T-helper 1 cell treated with Interleukin-12 subunit alpha and Interleukin-12 subunit beta and Interleukin-4 antibody, amounts not matched to agents 30 μg/mL and 1 μg/mL, for 36 hours (primary cell): ENCODE measurements at regions not wholly inside any gene's neighbourhood (a gene's known extent, or its start where the extent isn't known, plus 50 kb on each side); places are given as distances from the start of the nearest gene placed in this dataset.

Experiments used
- H3K27ac Mint-ChIP-seq: one replicate; pipeline ENCODE4 v1.8.0; 2021; ENCODE audit warnings: mild to moderate bottlenecking, mixed read lengths
- H3K27me3 Mint-ChIP-seq: one replicate; pipeline ENCODE4 v1.8.0; 2021; ENCODE audit warnings: low read depth, mixed read lengths
- H3K36me3 Mint-ChIP-seq: one replicate; pipeline ENCODE4 v1.8.0; 2021; ENCODE audit warnings: low read depth, mixed read lengths
- H3K4me1 Mint-ChIP-seq: one replicate; pipeline ENCODE4 v1.8.0; 2021; ENCODE audit warnings: low read depth, mixed read lengths
- H3K4me3 Mint-ChIP-seq: one replicate; pipeline ENCODE4 v1.8.0; 2021; ENCODE audit warnings: mild to moderate bottlenecking, moderate library complexity, mixed read lengths
- H3K9me3 Mint-ChIP-seq: one replicate; pipeline ENCODE4 v1.8.0; 2021; ENCODE audit warnings: mixed read lengths

GRCh38 chr5:8805653-8806052, 740.2 kb downstream of the SEMA5A start:
- Mint-ChIP-seq H3K36me3 (no peaks in the 10 kb centered on the region), H3K27ac (no peak overlapping the region), H3K27me3 (no peaks in the 10 kb centered on the region), H3K9me3 (peaks cover 32% of the 10 kb centered on the region), H3K4me3 (no peak overlapping the region), H3K4me1 (no peaks in the 10 kb centered on the region)

- H3K27ac Mint-ChIP-seq: no peak overlapping the region
- H3K27me3 Mint-ChIP-seq: no peaks in the 10 kb centered on the region
- H3K4me1 Mint-ChIP-seq: no peaks in the 10 kb centered on the region
- no peaks in the 10 kb centered on the region for H3K36me3 Mint-ChIP-seq
- peaks cover 40% of the 10 kb centered on the region for H3K9me3 Mint-ChIP-seq
- H3K4me3 Mint-ChIP-seq: no peak overlapping the region
Observed at GRCh38 chr5:8807636-8808035, 738.2 kb downstream of the SEMA5A start.

- Mint-ChIP-seq H3K4me3 (no peak overlapping the region), H3K4me1 (no peaks in the 10 kb centered on the region), H3K36me3 (no peaks in the 10 kb centered on the region), H3K27me3 (no peaks in the 10 kb centered on the region), H3K9me3 (peaks cover 31% of the 10 kb centered on the region), H3K27ac (no peak overlapping the region)
Observed at GRCh38 chr5:8811581-8811980, 734.3 kb downstream of the SEMA5A start.

- H3K4me1 Mint-ChIP-seq: no peaks in the 10 kb centered on the region
- H3K4me3 Mint-ChIP-seq: no peak overlapping the region
- H3K27me3 Mint-ChIP-seq: no peaks in the 10 kb centered on the region
- H3K36me3 Mint-ChIP-seq: no peaks in the 10 kb centered on the region
- no peak overlapping the region for H3K27ac Mint-ChIP-seq
- peaks cover 28% of the 10 kb centered on the region for H3K9me3 Mint-ChIP-seq
Observed at GRCh38 chr5:8813180-8813579, 732.7 kb downstream of the SEMA5A start.

DNA sequence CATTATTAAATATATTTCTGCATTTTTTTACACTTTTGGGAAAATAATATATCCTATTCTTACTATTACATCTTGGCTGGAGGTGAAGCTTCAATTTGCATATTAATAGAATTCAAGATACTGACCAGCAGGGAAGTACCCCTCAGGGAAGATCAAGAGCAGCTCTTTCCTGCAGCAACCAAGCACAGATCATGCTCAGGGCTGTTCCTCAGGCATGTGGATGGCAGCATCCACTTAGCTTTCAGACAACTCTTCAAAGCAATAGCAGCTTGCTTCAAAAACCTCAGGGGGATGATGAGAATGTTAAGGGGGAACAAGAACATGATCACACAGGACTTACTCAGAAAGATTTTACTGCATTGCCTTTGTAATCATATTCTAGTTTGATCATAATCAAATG, 731.8 kb downstream of the SEMA5A start:
- no peak overlapping the region for H3K27ac Mint-ChIP-seq
- peaks cover 28% of the 10 kb centered on the region for H3K9me3 Mint-ChIP-seq
- no peaks in the 10 kb centered on the region for H3K27me3 Mint-ChIP-seq
- H3K4me1 Mint-ChIP-seq: no peaks in the 10 kb centered on the region
- H3K4me3 Mint-ChIP-seq: no peak overlapping the region
- no peaks in the 10 kb centered on the region for H3K36me3 Mint-ChIP-seq

GRCh38 chr5:8824371-8824770, 721.5 kb downstream of the SEMA5A start:
- no peak overlapping the region for H3K4me3 Mint-ChIP-seq
- H3K36me3 Mint-ChIP-seq: no peaks in the 10 kb centered on the region
- no peak overlapping the region for H3K27ac Mint-ChIP-seq
- peaks cover 9% of the 10 kb centered on the region for H3K9me3 Mint-ChIP-seq
- H3K4me1 Mint-ChIP-seq: no peaks in the 10 kb centered on the region
- H3K27me3 Mint-ChIP-seq: no peaks in the 10 kb centered on the region

DNA sequence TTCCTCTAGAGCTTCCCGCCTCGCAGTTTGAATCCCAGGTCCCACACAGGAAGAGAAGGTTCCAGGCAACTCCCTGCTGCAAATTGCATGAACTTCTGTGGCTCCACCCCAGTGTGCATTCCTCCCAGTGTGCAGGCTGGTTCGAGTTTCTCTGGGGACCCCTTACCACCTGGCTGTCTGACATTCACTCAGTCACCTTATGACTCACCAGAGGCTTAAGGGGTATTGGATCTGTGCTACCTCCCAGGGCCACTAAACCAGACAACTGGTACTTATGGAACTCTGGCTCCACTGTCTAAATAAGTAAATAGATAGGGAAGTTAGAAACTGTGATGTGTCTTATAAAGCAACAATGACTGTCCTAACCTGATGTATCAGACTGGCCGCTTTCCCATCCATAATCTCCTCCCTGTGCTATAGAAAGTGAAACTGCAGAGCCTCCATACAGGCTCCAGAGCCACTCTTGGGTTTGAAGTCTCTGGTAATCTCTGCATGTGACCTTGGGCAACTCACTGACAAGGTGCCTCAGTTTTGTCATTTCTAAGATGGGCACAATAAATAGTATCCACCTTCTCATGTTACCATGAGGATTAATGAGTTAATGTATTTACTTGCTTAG, 720.6 kb downstream of the SEMA5A start:
- Mint-ChIP-seq H3K4me1 (no peaks in the 10 kb centered on the region), H3K27me3 (no peaks in the 10 kb centered on the region), H3K9me3 (peaks cover 10% of the 10 kb centered on the region), H3K4me3 (no peak overlapping the region), H3K27ac (no peak overlapping the region), H3K36me3 (no peaks in the 10 kb centered on the region)

GRCh38 chr5:8826508-8826907, 719.4 kb downstream of the SEMA5A start:
- Mint-ChIP-seq H3K4me1 (no peaks in the 10 kb centered on the region), H3K4me3 (no peak overlapping the region), H3K9me3 (peaks cover 16% of the 10 kb centered on the region), H3K36me3 (no peaks in the 10 kb centered on the region), H3K27ac (no peak overlapping the region), H3K27me3 (no peaks in the 10 kb centered on the region)

GRCh38 chr5:8827696-8828095, 718.2 kb downstream of the SEMA5A start:
- H3K27ac Mint-ChIP-seq: no peak overlapping the region
- H3K9me3 Mint-ChIP-seq: peaks cover 13% of the 10 kb centered on the region
- H3K27me3 Mint-ChIP-seq: no peaks in the 10 kb centered on the region
- no peaks in the 10 kb centered on the region for H3K4me1 Mint-ChIP-seq
- no peak overlapping the region for H3K4me3 Mint-ChIP-seq
- H3K36me3 Mint-ChIP-seq: no peaks in the 10 kb centered on the region

GRCh38 chr5:8828596-8829322, 717.1 kb downstream of the SEMA5A start:
- Mint-ChIP-seq H3K9me3 (peaks cover 12% of the 10 kb centered on the region), H3K4me3 (no peak overlapping the region), H3K4me1 (no peaks in the 10 kb centered on the region), H3K27ac (no peak overlapping the region), H3K27me3 (no peaks in the 10 kb centered on the region), H3K36me3 (no peaks in the 10 kb centered on the region)

DNA sequence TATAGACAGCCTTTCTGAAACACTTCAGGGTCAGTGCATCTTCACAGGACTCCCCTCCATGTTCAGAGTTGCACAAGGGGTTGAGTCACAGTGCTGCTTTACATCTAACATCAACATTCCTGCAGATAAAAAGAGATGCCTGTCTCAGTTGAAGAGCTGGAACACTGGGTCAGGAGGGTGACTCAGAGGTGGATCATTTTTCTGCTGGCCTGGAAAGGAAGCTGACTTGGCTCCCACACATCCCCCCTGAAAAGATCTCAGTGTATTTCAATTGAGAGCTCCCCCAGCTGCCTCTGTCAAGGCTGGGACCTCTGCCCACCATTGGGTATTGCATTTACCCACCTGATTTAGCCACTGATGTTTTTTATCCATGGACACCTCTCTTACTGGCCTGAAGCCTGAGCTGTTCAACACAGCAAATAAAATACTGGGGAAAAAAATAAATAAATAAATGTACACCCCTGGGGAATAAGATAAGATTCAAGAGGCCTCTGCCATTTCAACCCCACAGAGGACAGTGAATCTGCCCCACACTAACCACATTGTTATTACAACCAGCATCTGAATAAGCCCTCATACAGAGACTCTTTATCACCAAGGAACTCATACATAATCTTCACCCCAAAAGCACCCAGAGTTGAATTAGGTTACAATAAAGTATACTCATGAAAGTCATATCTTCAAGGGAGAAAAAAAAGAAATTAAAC, 716.4 kb downstream of the SEMA5A start:
- Mint-ChIP-seq H3K4me3 (no peak overlapping the region), H3K27ac (no peak overlapping the region), H3K27me3 (no peaks in the 10 kb centered on the region), H3K4me1 (no peaks in the 10 kb centered on the region), H3K9me3 (peaks cover 16% of the 10 kb centered on the region), H3K36me3 (no peaks in the 10 kb centered on the region)

DNA sequence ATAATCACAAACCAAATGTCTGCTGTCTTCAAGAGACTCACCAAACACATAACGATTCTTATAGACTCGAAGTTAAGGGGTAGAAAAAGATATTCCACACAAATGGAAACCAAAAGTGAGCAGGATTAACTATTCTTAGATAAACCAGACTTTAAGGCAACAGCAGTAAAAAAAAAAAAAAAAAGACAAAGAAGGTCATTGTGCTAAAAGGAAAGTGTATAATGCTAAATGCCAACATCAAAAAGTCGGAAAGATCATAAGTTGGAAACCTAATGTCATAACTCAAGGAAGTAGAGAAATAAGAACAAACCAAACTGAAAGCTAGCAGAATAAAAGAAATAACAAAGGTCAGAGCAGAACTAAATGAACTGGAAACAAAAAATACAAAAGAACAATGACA, 714.6 kb downstream of the SEMA5A start:
- Mint-ChIP-seq H3K27ac (no peak overlapping the region), H3K4me3 (no peak overlapping the region), H3K9me3 (peaks cover 16% of the 10 kb centered on the region), H3K36me3 (no peaks in the 10 kb centered on the region), H3K27me3 (no peaks in the 10 kb centered on the region), H3K4me1 (no peaks in the 10 kb centered on the region)

GRCh38 chr5:8831854-8832253, 714.0 kb downstream of the SEMA5A start:
- no peaks in the 10 kb centered on the region for H3K4me1 Mint-ChIP-seq
- H3K36me3 Mint-ChIP-seq: no peaks in the 10 kb centered on the region
- H3K4me3 Mint-ChIP-seq: no peak overlapping the region
- no peak overlapping the region for H3K27ac Mint-ChIP-seq
- peaks cover 16% of the 10 kb centered on the region for H3K9me3 Mint-ChIP-seq
- H3K27me3 Mint-ChIP-seq: no peaks in the 10 kb centered on the region

GRCh38 chr5:8839361-8840055, 706.4 kb downstream of the SEMA5A start:
- Mint-ChIP-seq H3K36me3 (no peaks in the 10 kb centered on the region), H3K27me3 (no peaks in the 10 kb centered on the region), H3K9me3 (peaks cover 24% of the 10 kb centered on the region), H3K4me1 (no peaks in the 10 kb centered on the region), H3K4me3 (no peak overlapping the region), H3K27ac (no peak overlapping the region)
